HG02642 (cell line): ENCODE measurements at regions not wholly inside any gene's neighbourhood (a gene's known extent, or its start where the extent isn't known, plus 50 kb on each side); places are given as distances from the start of the nearest gene placed in this dataset.
"Not testable (repeated sequence)": the region's sequence is repeated elsewhere in the genome, so short reads cannot be mapped to it uniquely, and the experiment has no call there.

Experiments used
- ATAC-seq: cut with Tn5 transposase; IDR thresholded peaks from one replicate; pipeline ENCODE4 v1.9.1; 2021; ENCODE audit warnings: mild to moderate bottlenecking; ENCODE audit not compliant: unreplicated experiment, poor library complexity

DNA sequence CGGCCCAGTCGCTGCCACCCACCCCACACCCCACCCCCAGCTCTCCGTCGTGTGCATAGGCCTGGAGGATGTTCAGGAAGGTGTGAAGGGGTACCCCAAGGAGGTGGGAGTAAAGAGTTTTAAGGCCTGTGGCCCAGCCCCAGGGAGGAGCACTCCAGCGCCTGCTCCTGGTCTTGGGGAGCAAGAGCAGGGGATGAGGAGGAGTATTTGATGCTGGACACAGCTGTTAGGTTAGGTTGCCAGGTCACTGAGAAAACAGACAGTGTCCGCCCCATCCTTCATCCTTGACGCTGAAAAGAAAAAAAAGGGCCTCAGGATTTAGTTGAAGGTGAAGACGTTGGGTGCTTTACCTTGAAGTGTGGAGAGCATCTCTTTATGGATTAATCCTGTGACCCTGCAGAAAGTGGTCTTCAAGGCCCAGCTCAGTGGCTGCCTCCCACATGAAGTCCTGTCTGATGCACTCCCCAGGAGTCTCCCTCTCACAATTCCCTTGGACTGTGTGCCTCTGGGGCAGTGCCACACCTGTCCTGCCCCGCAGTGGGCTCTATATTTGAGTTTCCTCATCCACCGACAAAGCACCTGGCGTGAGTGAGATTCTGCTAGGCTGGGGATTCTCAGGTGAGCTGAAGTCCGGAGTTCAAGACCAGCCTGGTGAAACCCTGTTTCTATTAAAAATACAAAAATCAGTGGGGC is 101.8 kb downstream of the SPRY4 start:
- peak; percentile 9 for ATAC-seq

DNA sequence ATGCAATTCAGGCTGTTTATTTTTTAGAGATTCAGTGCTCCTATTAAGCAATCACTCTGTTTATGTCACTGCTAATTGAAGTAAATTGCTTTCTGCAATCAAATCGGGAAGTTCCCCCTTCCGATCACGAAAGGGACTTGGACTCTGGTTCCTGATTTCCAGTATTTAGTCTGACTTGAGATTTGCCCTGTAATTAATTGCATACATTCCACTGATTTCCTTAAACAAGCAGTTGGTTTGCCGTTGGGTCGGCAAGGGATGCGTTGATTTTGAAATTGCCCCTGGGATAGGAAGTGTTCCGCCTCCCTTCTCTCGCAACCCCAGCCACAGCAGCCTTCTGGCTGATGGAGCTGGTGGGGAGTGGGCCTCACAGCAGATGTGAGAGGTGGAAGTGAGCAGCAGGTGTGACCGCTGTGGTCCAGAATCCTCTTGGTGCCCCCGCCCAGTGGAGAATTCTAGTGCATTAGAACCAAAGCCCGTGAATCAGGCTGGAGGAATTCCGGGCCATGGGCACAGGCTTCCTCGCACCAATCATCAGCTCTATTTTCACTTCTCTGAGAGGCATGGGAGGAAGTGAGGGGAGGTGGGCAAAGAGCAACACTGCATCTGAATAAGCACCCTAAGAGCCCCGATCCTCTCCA is 102.5 kb downstream of the SPRY4 start:
- no peak for ATAC-seq

DNA sequence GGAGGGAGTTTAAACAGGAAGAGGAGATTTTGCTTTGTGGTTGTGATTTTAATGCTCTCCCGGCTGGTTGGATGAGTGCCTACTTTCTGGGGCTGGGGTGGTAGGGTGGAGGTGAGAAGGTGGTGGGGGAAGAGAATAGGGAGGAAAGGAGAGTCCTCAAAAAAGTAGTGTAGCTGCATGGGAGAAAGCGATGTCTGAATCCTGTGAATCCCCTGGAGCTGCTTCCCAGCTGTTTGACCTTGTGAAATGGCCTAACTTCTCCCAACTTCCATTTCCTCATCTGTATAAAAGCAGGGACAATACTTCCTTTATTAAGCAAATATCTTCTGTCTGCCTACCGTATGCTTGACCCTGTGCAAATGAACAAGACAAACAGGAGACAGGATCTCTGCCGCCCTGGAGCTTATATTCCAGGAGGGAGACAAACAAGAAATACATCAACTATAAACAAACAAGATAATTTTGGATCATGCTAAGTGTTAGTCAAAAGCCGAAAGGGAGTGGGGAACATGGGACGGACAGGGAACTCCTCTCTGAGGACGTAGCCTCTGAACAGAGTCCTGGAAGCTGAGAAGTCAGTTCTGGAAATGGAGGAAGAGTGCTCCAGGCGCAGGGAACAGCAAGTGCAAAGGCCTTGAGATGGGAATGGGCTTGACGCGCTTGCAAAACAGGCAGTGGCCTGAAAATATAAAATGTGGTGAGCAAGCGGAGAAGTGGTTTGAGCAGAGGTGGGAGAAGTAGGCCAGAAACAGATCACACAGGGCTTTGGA is 103.5 kb downstream of the SPRY4 start:
- no peak for ATAC-seq

DNA sequence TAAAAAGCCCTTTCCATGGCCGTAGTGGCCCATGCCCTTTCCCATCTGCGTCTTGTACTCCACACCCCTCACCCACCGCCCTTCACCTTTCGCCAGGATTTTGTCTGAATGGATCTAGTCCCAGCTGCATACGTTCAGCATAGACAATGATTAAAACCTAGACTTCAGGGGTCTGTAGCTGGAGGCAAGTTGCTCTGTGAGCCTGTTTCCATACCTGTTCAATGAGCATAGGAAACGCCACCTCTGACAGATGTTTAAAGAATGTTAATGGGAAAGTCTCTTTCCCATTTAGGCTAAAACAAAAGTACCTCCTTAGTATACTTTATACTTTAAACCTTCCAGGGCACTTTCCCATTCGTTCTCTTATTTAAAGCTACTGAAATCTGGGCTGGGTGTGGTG is 105.7 kb downstream of the SPRY4 start:
- ATAC-seq = no peak

DNA sequence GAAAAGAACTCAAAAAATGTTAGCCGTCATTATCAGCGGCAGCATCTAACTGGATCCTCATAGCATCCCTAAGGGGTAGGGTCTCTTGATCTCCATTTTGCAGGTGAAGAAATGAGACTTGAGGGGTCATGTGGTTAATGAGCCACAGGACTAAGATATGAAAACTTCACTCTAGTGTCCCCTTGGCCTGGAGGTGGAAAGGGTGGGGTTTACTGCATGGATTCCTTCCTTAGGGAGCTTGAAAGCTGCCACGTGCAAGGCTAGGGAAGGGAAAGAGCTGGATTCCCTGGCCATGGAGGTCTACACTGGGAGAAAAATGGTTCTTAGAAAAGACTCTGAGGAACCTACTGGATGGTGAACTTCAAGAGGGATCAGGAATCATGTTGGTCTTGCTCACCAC is 107.9 kb downstream of the SPRY4 start:
- no peak for ATAC-seq

DNA sequence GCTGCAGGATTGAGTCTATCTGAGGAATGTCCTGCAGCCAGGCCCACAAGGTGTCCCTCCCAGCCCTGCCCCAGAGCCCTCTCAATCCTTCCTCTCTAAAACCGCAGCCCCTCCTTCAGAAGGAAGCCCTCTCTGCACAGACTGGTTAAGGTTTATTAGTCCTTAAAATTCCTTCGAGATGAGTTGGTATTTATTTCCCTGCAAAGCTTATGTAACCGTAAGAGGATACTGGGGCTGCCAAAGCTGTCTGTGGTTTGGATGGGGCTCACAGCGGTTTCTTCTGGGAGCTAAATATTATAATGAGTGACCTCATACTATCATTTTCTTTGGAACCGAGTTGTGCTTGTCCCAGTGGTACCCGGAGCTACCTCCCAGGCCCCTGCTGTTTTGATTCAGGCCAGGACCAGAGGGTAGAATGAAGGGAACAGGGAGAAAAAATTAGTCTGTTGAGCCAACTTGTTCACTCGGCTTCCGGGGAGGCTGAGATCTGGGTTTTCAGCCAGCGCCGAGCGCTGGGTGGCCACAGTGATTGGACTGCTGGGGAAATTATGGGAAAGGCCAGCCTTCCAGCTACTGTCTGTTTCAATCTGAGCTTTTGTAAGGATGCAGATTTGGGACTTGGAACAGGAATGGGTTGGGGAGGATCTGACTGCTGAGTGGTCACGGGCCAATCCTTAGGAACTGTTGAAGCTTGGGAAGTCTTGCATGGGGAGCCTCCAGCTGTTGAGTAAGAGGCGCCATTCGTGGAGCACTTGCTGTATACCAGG is 107.5 kb downstream of the NDFIP1 start:
- no peak for ATAC-seq

DNA sequence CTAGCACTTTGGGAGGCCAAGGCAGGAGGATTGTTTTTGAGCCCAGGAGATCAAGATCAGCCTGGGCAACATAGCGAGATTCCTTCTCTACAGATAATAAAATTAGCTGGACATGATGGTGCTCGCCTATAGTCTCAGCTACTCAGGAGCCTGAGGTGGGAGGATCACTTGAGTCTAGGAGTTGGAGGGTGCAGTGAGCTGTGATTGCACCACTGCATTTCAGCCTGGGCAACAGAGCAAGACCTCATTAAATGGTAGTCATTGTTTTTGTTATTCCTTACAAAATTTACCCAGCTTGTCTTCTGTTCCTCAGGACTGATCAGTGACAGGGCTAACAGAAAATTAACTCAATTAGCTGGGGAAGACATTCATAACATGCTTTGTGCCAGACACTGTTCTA is 104.5 kb downstream of the NDFIP1 start:
- ATAC-seq = no peak

DNA sequence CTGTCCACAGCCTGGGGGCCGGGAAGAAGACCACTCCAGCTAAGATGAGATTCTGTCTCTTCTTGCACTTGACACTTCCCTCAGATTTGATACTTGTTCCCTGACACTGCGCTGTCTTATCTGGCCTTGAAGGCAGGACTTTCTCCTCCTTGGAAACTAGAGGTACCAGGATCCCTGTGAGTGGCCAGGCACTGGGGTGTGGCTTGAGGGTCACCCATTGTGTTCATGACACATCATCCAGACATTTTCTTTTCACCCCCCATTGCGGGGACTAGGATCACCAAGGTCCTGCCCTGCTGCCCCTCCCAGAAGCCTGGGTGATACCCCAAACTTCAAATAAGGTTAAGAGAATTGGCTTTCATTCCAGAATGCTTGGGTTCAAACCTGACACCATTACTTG is 103.3 kb downstream of the NDFIP1 start:
- ATAC-seq = no peak

DNA sequence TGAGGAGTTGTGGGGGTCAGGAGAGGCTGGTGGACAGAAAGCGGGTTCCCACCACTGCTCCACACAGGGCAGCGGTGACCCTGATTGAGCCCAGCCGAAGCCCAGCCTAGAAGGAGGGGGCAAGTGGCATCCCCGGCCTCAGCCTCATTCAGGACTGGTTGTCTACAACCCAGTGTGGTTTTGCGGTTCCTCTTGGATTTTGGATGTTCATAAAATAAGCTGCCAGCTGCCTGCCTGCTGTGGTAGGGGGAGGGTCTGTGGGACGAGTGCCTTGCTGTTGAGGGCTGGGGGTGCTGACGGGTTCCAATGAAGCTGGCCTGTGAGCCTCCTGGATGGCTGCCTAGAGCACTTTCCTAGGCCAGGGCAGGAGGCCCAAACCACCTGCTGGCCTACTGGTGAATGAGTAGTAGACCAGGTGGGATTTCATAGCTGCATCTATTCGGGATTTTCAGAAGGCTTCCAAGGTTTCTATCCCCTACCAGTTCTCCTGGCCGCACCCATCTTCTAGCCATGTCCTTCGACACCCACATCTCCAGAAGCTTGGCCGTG is 102.4 kb downstream of the NDFIP1 start:
- no peak for ATAC-seq

DNA sequence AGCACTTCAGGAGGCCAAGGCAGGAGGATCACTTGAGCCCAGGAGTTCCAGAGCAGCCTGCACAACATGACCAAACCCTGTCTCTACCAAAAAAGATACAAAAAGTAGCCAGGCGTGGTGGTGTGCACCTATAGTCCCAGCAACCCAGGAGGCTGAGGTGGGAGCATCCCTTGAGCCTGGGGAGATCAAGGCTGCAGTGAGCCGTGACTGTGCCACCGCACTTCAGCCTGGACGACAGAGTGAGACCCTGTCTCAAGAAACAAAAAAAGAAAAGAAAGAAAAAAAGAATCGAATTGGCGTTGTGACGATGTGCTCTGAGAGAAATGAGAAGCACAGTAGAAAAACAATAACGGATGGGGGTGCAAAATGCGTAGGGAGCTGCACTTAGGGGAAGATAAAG is 101.4 kb downstream of the NDFIP1 start:
- no peak for ATAC-seq

DNA sequence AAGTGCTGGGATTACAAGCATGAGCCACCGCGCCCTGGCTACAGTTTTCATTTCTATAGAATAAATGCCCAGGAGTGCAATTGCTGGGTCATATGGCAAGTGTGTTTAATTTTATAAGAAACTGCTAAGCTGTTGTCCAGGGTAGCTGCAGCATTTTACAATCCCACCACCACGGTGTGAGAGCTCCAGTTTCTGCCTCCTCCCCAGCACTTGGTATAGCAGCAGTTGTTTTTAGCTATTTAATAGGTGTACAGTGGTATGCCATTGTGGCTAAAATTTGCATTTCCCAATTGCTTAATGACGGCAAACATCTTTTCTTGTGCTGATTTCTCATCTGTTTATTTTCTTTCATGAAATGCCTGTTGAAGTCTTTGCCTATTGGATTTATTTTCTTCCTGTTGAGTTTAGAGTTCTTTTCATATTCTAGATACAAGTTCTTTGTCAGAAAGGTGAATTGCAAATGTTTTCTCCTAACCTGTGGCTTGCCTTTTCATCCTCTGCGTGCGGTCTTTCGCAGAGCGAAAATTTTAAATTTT is 100.3 kb downstream of the NDFIP1 start:
- ATAC-seq = no peak

DNA sequence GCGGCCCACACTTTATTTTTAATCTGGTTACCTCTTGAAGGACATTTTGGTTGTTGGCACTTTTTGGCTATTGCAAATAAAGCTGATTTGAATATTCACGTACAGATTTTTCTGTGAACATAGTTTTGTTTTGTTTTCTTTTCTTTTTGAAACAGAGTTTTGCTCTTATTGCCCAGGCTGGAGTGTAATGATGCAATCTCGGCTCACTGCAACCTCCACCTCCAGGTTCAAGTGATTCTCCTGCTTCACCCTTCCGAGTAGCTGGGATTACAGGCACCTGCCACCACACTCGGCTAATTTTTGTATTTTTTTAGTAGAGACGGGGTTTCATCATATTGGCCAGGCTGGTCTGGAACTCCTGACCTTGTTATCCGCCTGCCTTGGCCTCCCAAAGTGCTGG is 99.7 kb downstream of the NDFIP1 start:
- ATAC-seq = not testable (repeated sequence)

DNA sequence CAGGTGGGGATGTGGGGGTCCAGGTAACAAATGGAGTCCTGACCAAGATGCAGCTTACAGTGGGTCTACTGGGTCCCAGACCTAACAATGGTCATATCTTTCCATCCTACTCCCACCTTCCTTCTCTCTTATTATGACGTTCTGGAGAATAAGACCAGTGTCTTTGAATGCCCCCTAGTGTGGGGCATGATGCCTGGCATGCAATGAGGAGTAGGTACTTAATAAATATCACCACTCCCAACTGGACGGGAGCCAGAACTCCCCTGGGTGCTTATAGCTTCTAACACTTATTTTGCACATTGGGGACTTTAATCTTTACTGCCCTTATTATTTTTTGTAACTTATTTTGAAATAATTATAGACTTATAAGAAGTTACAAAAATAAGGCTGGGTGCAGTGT is 98.2 kb downstream of the NDFIP1 start:
- no peak for ATAC-seq

DNA sequence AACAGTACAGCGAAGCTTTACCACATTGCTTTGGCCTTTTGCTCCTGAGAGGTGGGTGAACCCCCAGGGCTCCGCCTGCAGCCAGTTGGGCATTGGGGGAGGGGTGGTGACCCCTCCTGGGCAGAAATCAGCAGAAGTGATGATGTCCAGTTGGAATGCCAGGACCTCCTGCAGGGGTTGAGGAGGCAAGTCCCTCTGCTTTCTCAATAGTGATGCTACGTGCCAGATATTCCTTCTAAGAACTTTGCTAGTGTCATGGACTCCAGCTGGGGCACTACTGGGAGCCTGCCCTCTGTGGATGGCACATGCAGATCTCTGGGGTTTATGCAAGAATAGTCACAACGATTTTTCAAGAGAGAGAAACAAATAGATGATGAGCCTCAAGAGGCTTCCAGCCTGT is 95.6 kb downstream of the NDFIP1 start:
- ATAC-seq = no peak
